Ammon's horn (tissue), 1 donor: ENCODE measurements at regions not wholly inside any gene's neighbourhood (a gene's known extent, or its start where the extent isn't known, plus 50 kb on each side); places are given as distances from the start of the nearest gene placed in this dataset.

Experiments used
- DNase-seq: peaks from one replicate; pipeline ENCODE4 v3.0.0-alpha.2; 2016; ENCODE audit warnings: low spot score

- no peak for DNase-seq
Measured at GRCh38 chr16:55154956-55155355, 169.0 kb upstream of the IRX6 start.

- DNase-seq = no peak
Measured at GRCh38 chr16:55155815-55156214, 168.2 kb upstream of the IRX6 start.

GRCh38 chr16:55169780-55170179 is 154.2 kb upstream of the IRX6 start:
- no peak for DNase-seq

- DNase-seq = no peak
Measured at GRCh38 chr16:55171241-55171640, 152.8 kb upstream of the IRX6 start.

- DNase-seq = no peak
Measured at GRCh38 chr16:55175389-55175788, 148.6 kb upstream of the IRX6 start.

- DNase-seq = no peak
Measured at GRCh38 chr16:55176901-55177300, 147.1 kb upstream of the IRX6 start.

GRCh38 chr16:55179411-55179810 is 144.6 kb upstream of the IRX6 start:
- no peak for DNase-seq

GRCh38 chr16:55179852-55180585 is 144.0 kb upstream of the IRX6 start:
- peak; percentile 9 for DNase-seq

- DNase-seq = no peak
Measured at GRCh38 chr16:55184052-55184451, 140.0 kb upstream of the IRX6 start.

GRCh38 chr16:55184619-55185018 is 139.4 kb upstream of the IRX6 start:
- DNase-seq = no peak

GRCh38 chr16:55189224-55189623 is 134.8 kb upstream of the IRX6 start:
- DNase-seq = no peak

- no peak for DNase-seq
Measured at GRCh38 chr16:55189682-55190636, 134.0 kb upstream of the IRX6 start.

- DNase-seq = no peak
Measured at GRCh38 chr16:55192734-55193133, 131.3 kb upstream of the IRX6 start.

GRCh38 chr16:55203570-55203969 is 120.4 kb upstream of the IRX6 start:
- no peak for DNase-seq

- no peak for DNase-seq
Measured at GRCh38 chr16:55204069-55204468, 119.9 kb upstream of the IRX6 start.

GRCh38 chr16:55204923-55205322 is 119.1 kb upstream of the IRX6 start:
- no peak for DNase-seq

GRCh38 chr16:55207693-55208428 is 116.1 kb upstream of the IRX6 start:
- DNase-seq = peak; percentile 8

GRCh38 chr16:55209626-55210025 is 114.4 kb upstream of the IRX6 start:
- no peak for DNase-seq

GRCh38 chr16:55212791-55213190 is 111.2 kb upstream of the IRX6 start:
- DNase-seq = no peak

- DNase-seq = no peak
Measured at GRCh38 chr16:55214412-55214811, 109.6 kb upstream of the IRX6 start.

- no peak for DNase-seq
Measured at GRCh38 chr16:55214974-55215494, 109.0 kb upstream of the IRX6 start.

- DNase-seq = no peak
Measured at GRCh38 chr16:55217392-55217791, 106.6 kb upstream of the IRX6 start.
